Mammary epithelial cell (primary cell): ENCODE measurements at regions not wholly inside any gene's neighbourhood (a gene's known extent, or its start where the extent isn't known, plus 50 kb on each side); places are given as distances from the start of the nearest gene placed in this dataset.

Experiments
- EZH2 ChIP-seq: IDR thresholded peaks from 2 replicates; pipeline ENCODE4 v1.6.1; 2012; ENCODE audit warnings: low read length, inconsistent platforms, borderline replicate concordance
- TF ChIP-seq, protein P1 (sequence below), 2 donors: IDR thresholded peaks in 1 of 2; conservative IDR thresholded peaks in 1 of 2; 2 replicates each; pipeline ENCODE4 v1.5.1; 2011 to 2012; ENCODE audit warnings: inconsistent platforms in 2 of 2, low read length in 2 of 2, mild to moderate bottlenecking in 2 of 2, control low read depth in 1 of 2, low read depth in 1 of 2; ENCODE audit not compliant: insufficient read depth in 1 of 2; ENCODE audit errors: extremely low read depth in 1 of 2

- TF ChIP-seq, protein P1, sequence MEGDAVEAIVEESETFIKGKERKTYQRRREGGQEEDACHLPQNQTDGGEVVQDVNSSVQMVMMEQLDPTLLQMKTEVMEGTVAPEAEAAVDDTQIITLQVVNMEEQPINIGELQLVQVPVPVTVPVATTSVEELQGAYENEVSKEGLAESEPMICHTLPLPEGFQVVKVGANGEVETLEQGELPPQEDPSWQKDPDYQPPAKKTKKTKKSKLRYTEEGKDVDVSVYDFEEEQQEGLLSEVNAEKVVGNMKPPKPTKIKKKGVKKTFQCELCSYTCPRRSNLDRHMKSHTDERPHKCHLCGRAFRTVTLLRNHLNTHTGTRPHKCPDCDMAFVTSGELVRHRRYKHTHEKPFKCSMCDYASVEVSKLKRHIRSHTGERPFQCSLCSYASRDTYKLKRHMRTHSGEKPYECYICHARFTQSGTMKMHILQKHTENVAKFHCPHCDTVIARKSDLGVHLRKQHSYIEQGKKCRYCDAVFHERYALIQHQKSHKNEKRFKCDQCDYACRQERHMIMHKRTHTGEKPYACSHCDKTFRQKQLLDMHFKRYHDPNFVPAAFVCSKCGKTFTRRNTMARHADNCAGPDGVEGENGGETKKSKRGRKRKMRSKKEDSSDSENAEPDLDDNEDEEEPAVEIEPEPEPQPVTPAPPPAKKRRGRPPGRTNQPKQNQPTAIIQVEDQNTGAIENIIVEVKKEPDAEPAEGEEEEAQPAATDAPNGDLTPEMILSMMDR (conservative IDR thresholded peaks at IDR 0.05 in 1 of 2, IDR thresholded peaks at IDR 0.05 in 1 of 2; ENCODE audit: extremely low read depth in 1 of 2, insufficient read depth in 1 of 2, low read depth in 1 of 2, low read length in 2 of 2): no peak
- no peak for TF ChIP-seq EZH2
Measured at GRCh38 chr2:19020144-19021099, 338.0 kb downstream of the OSR1 start.
